Activated T-helper 1 cell treated with Interleukin-2 at 50 U/mL for 16 hours (primary cell): ENCODE measurements at regions not wholly inside any gene's neighbourhood (a gene's known extent, or its start where the extent isn't known, plus 50 kb on each side); places are given as distances from the start of the nearest gene placed in this dataset.
"Not testable (repeated sequence)": the region's sequence is repeated elsewhere in the genome, so short reads cannot be mapped to it uniquely, and the experiment has no call there.

Source experiments
- DNase-seq: peaks from one replicate; pipeline ENCODE4 v3.0.0-alpha.2; 2020; ENCODE audit warnings: low read depth

DNA sequence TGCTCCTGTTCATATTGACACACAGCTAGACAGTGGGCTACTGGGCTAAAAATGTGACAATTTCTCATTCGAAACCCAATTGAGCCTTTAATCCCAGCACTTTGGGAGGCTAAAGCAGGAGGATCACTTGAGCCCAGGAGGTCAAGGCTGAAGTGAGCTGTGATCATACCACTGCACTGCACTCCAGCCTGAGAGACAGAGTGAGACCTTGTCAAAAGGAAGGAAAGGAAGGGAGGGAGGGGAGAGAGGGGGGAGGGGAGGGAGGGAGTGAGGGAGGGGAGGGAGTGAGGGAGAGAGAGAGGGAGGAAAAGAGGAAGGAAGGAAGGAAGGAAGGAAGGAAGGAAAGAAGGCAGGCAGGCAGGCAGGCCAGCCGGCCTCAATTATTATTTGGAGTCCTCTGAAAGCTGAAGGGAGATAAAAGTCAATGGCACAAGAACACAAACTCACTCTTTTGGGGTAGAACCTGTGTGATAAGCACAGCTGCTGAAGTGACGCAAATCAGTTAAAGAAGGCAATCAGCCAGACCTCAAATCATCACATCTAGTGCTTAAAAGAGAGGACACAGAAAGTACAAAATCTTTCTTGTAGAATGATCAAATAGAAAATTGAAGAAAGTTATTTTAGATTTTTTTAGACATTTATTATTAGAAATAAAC, 98.1 kb downstream of the CCDC71L start:
- DNase-seq, result no peak

GRCh38 chr7:106561666-106562411, 99.1 kb downstream of the CCDC71L start:
- DNase-seq, result no peak

DNA sequence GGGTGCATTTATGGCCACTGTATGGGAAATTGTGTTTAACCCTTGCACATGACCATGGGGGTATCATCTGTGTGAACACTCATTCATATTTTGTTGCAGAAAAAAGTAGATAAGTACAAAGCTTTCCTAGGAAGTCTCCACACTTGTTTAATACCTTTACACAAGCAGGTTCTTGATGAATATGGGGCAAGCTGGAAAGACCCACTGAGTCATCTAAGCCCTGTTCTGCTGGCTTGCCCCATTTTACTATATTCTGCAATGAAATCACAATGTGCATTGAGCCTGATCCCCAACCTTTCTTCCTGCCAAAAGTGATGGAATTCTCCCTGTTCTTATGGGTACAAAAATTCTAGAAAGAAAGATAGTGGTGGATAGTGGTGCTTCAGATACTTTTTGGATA, 99.8 kb downstream of the CCDC71L start:
- DNase-seq, result no peak

DNA sequence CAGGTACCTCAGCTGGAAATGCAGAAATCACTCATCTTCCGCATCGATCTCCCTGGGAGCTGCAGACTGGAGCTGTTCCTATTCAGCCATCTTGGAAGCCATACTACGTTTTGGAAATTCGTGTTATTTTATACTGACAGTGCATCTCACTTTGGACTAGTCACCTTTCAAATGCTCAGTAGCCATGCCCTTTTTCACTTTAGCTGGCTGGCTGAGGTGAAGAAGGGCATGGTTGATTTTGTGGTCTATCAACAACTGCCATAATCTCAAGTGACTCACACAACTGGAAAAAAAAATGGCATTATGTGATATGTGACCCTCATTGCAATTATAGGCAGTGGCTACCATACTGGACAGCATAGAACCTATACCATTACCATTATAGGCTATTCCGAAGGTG, 100.5 kb downstream of the CCDC71L start:
- no peak for DNase-seq

DNA sequence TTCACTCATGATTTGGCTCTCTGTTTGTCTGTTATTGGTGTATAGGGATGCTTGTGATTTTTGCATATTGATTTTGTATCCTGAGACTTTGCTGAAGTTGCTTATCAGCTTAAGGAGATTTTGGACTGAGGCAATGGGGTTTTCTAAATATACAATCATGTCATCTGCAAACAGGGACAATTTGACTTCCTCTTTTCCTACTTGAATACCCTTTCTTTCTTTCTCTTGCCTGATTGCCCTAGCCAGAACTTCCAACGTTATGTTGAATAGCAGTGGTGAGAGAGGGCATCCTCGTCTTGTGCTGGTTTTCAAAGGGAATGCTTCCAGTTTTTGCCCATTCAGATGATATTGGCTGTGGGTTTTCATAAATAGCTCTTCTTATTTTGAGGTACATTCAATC, 104.7 kb downstream of the CCDC71L start:
- DNase-seq, result not testable (repeated sequence)

DNA sequence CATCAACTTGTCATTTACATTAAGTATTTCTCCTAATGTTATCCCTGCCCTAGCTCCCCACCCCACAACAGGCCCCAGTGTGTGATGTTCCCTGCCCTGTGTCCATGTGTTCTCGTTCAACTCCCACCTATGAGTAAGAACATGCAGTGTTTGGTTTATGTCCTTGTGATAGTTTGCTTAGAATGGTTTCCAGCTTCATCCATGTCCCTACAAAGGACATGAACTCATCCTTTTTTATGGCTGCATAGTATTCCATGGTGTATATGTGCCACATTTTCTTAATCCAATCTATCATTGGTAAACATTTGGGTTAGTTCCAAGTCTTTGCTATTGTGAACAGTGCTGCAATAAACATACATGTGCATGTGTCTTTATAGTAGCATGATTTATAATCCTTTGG, 106.3 kb downstream of the CCDC71L start:
- not testable (repeated sequence) for DNase-seq

DNA sequence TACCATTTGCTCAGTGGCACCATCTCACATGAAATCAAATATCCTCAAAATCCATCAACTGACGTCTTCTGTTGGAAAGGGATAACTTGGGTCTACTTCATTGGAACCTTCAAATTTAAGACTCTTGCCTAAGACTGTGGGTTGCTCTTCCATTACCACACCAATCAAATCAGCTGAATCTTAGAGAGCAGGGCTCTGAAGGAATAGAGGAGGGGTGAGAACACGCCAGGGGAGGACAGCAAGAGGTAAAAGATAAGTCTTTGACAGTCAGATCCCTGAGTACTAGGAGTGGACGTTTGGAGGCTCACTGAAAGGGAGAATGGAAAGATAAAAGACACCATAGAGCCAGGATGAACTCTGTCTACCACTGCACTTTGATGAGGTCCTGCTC, 107.5 kb downstream of the CCDC71L start:
- no peak for DNase-seq

DNA sequence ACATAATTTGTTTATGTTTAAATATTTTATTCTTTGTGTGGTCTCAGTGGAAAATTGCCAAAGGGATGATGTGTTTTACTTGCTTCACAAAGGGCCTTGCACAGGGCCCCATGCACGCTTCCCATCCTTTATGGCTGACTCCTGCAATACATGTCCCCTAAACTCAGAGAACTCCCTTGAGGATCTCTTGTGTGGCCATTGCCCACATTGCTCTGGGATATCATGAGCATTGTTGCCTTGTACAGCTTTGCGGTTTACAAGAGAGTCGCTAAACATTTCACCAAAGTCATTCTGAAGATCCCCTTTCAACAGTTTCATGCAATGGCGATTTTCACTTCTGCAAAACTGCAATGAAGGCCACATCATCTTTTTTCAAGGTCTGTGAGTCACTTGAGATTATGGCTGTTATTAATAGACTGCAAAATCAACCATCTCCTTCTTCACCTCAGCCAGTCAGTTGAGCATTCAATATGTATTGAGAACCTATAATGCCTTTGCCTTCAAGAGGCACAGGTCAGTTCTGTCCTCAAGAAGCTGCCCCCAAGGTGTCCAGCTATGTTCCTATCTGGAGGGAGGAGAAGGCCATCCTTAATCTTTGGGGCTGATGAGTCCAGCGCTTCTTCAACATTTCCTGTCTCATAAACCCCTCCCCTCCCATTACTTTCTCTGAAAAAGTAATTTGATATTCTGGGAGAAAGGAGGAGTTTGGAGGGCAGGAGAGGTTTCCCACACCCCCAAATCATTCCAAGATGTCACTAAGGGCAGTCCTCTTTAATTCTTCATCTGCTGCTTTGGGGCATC, 108.1 kb downstream of the CCDC71L start:
- DNase-seq, result no peak

DNA sequence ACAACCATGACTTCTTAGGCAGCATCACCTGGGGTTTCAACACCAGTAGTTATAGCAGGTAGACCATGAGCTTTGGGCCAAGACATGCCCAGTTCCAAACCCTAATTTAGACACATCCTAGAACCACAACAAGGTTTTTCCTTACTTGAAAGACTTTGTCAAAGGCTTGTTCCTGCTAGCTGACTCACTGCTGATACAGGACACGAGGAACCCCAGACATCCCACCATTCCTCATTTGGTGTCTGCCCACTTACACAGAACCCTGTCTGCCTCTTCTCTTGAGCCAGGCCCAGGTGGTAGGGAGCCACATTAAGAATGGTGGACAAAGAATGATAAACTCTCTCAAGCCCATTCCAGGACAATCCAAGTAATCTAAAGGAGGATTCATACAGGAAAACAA, 109.0 kb downstream of the CCDC71L start:
- no peak for DNase-seq

GRCh38 chr7:106548491-106548890, 112.5 kb downstream of the CCDC71L start:
- DNase-seq, result no peak

GRCh38 chr7:106545275-106545674, 115.7 kb downstream of the CCDC71L start:
- no peak for DNase-seq

GRCh38 chr7:106543221-106543757, 117.7 kb downstream of the CCDC71L start:
- no peak for DNase-seq

DNA sequence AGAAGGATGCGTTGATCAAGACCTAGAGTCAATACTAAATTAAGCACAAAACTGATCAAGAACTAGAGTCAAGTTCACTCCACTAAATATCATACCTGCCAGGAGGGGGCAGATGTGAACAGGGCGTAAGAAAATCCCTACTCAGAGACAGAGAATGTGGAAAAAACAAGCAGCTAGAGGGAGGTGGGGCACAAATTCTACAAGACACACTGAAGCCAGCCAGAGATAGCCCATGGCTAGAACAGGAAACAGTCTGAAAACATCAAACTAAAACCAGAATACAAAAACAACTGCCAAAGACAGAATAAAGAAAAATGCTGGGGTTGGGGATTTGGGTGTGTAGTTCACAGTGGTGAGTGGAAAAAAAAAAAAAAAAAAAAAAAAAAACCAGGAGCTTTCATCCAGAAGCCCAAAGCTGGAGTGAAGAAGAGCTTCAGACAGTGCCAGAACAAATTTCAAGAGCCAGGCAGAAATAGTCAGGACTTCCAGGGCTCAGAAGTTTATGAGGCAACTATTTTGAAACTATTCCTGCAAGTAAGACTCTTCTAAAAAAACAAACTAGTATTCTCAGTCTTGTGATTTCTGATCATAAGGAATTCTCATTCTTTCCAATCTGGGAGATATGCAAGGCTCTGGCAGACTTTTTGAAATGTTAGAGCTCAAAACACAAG, 118.3 kb downstream of the CCDC71L start:
- DNase-seq, result no peak

DNA sequence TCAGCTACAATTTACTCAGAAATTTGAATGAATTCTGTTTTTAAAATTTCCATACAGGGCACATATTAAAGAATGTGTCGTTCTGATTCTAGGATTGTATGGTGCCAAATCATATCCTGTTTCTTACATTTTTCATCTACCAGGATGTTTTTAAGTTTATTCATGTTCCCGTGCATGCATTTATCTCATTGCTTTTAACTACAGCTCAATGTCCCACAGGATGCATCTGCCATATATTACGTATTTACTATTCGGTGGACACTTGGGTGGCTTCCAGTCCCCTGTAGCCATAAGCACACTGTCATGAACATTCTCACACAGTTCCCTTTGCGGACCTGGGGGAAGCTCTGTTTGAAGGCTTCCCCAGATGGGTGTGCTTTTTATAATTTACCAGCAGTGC, 122.3 kb downstream of the CCDC71L start:
- no peak for DNase-seq

GRCh38 chr7:106537119-106537518, 123.8 kb downstream of the CCDC71L start:
- DNase-seq, result no peak

DNA sequence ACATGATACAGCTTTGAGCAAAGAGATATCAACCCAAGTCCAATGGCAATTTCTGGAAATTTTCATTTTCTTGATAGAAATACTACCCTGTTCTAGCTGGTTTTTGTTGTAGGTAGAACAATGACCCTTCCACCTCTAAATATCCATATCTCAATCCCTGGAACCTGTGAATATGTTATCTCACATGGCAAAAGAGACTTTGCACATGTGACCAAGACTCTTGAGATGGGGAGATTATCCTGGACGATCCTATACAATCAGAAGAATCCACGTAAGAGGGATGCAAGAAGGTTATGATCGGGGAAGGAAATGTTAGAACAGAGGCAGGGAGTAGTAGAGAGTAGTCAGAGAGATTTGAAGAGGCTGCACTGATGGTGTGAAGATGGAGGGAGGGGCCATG, 124.9 kb downstream of the CCDC71L start:
- DNase-seq, result no peak

GRCh38 chr7:106535234-106535932, 125.6 kb downstream of the CCDC71L start:
- DNase-seq, result no peak

DNA sequence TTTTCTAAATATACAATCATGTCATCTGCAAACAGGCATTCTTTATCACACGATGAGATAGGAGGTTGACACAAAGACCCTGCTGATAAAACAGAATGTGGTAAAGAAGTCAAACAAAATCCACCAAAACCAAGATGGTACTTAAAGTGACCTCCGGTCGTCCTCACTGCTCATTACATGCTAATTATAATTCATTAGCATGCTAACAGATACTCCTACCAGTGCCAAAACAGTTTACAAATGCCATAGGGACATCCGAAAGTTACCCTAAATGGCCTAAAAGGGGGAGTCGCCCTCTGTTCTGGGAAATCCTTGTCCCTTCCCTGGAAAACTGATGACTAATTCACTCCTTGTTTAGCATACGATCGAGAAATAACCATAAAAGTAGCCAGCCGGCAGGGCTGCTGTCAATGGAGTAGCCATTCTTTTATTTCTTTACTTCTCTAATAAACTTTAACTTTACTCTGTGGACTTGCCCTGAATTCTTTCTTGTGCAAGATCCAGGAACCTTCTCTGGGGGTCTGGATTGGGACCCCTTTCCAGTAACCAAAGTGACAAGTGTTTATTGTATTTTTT, 126.6 kb downstream of the CCDC71L start:
- no peak for DNase-seq

DNA sequence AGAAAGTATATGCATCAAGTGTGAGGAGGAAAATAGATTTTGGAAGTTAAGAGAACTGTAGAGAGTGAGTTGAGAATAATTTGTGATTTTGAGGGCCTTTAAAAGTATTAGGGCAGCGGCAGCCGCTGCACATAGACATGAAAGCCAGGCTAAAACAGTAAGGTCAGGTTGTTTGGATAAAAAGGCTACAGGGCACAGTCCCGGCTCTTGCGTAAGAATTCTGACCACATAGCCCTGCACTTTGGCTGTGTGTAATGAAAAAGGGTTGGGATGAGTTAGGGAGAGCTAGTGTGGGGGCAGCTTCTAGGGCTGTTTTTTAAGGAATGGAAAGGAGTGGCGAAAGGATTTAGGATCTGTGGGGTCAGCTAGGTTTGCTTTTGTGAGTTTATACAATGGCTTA, 130.8 kb downstream of the CCDC71L start:
- not testable (repeated sequence) for DNase-seq

- not testable (repeated sequence) for DNase-seq
Observed at GRCh38 chr7:106526617-106527016, 134.3 kb downstream of the CCDC71L start.

GRCh38 chr7:106524690-106525059, 136.3 kb downstream of the CCDC71L start:
- no peak for DNase-seq
